Endothelial cell (in vitro differentiated cells): ENCODE measurements at regions not wholly inside any gene's neighbourhood (a gene's known extent, or its start where the extent isn't known, plus 50 kb on each side); places are given as distances from the start of the nearest gene placed in this dataset.

Experiments
- DNase-seq: peaks from one replicate; pipeline ENCODE4 v3.0.0; 2021; ENCODE audit warnings: low spot score
- H3K27ac Mint-ChIP-seq: one replicate; pipeline ENCODE4 v1.8.0; 2021; ENCODE audit warnings: mixed read lengths, inconsistent platforms; ENCODE audit not compliant: unreplicated experiment
- H3K27me3 Mint-ChIP-seq: one replicate; pipeline ENCODE4 v1.8.0; 2021; ENCODE audit warnings: mild to moderate bottlenecking, moderate library complexity, mixed read lengths, inconsistent platforms; ENCODE audit not compliant: unreplicated experiment
- H3K36me3 Mint-ChIP-seq: one replicate; pipeline ENCODE4 v1.8.0; 2021; ENCODE audit warnings: mild to moderate bottlenecking, low read depth, mixed read lengths, inconsistent platforms; ENCODE audit not compliant: unreplicated experiment
- H3K4me1 Mint-ChIP-seq: one replicate; pipeline ENCODE4 v1.8.0; 2021; ENCODE audit warnings: mild to moderate bottlenecking, mixed read lengths, inconsistent platforms; ENCODE audit not compliant: unreplicated experiment
- H3K4me3 Mint-ChIP-seq: one replicate; pipeline ENCODE4 v1.8.0; 2021; ENCODE audit warnings: mild to moderate bottlenecking, mixed read lengths, inconsistent platforms; ENCODE audit not compliant: unreplicated experiment
- H3K9me3 Mint-ChIP-seq: one replicate; pipeline ENCODE4 v1.8.0; 2021; ENCODE audit warnings: mixed read lengths, inconsistent platforms; ENCODE audit not compliant: unreplicated experiment
- TF ChIP-seq, protein P1 (sequence below): fragments of 200-600 bp; sonication (generic); IDR thresholded peaks from one replicate; pipeline ENCODE4 v1.5.0; 2021; ENCODE audit warnings: antibody characterized with exemption; ENCODE audit not compliant: unreplicated experiment

DNA sequence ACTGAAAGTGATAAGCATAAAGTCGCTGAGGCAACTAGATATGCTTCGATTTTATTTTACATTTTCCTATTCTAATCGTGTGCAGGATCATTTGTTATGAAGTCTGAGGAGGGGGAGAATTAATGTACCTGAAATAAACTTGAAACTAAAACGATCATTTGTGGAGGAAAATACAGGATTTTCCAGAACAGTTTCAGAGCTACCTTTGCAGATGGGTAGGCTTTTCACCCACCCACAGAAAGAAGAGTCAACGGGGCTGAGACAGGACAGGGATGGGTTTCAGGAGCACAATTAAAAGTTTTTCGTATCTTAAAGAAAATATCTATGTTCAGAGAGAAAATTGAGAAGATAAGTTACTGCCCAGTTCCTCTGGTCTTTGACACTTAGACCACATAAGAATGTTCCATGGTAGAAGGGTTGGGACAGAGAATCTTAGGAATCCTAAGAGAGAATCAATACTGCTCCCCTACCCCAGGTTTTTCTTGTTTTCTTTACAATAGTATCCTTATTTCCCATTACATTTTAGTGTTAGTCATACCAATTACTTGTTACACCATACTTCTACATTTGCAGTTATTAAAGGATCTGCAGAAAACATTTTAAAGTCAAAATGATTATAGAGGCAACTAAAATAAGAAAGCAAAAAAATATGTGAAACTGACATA lies 211.4 kb downstream of the DEPDC1B start:
- TF ChIP-seq, protein P1, sequence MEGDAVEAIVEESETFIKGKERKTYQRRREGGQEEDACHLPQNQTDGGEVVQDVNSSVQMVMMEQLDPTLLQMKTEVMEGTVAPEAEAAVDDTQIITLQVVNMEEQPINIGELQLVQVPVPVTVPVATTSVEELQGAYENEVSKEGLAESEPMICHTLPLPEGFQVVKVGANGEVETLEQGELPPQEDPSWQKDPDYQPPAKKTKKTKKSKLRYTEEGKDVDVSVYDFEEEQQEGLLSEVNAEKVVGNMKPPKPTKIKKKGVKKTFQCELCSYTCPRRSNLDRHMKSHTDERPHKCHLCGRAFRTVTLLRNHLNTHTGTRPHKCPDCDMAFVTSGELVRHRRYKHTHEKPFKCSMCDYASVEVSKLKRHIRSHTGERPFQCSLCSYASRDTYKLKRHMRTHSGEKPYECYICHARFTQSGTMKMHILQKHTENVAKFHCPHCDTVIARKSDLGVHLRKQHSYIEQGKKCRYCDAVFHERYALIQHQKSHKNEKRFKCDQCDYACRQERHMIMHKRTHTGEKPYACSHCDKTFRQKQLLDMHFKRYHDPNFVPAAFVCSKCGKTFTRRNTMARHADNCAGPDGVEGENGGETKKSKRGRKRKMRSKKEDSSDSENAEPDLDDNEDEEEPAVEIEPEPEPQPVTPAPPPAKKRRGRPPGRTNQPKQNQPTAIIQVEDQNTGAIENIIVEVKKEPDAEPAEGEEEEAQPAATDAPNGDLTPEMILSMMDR: no peak
- no peak for DNase-seq
- no peaks in the 10 kb centered on the region for H3K4me1 Mint-ChIP-seq
- no peaks in the 10 kb centered on the region for H3K36me3 Mint-ChIP-seq
- no peak overlapping the region for H3K4me3 Mint-ChIP-seq
- H3K27me3 Mint-ChIP-seq: peaks cover 2% of the 10 kb centered on the region
- no peak overlapping the region for H3K27ac Mint-ChIP-seq
- H3K9me3 Mint-ChIP-seq: no peaks in the 10 kb centered on the region

DNA sequence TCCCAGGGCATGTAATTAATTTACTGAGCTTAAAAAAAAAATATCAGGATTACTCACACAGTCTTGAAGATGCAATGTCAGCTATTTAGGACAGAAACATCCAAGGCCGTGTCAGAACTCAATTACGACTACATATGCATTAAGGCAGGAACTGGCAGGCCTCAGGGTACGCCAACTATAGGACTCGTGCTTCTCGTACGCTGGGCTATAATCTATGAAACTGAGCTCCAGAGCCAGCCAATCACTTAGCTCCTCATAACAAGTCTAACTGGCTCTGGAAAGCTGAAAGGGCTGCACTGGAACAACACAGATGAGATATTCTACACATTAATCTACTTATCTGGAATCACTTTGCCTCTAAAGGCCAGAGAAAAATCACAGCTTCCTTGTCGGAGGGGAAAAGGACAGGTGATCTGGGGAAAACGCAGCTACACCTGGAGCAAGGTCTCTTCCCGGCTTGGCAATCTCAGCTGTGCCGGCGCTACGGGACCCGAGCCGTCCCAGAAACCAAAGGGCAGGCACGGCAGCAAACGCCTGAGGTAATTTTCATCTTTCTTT lies 212.0 kb downstream of the DEPDC1B start:
- Mint-ChIP-seq H3K9me3 (no peaks in the 10 kb centered on the region), H3K4me1 (no peaks in the 10 kb centered on the region), H3K27me3 (peaks cover 2% of the 10 kb centered on the region), H3K4me3 (no peak overlapping the region), H3K36me3 (no peaks in the 10 kb centered on the region), H3K27ac (no peak overlapping the region)
- TF ChIP-seq, protein P1: no peak
- no peak for DNase-seq

GRCh38 chr5:60487476-60487875 lies 212.5 kb downstream of the DEPDC1B start:
- H3K27me3 Mint-ChIP-seq: peaks cover 2% of the 10 kb centered on the region
- TF ChIP-seq, protein P1: no peak
- no peaks in the 10 kb centered on the region for H3K4me1 Mint-ChIP-seq
- H3K4me3 Mint-ChIP-seq: no peak overlapping the region
- no peaks in the 10 kb centered on the region for H3K9me3 Mint-ChIP-seq
- no peak overlapping the region for H3K27ac Mint-ChIP-seq
- no peaks in the 10 kb centered on the region for H3K36me3 Mint-ChIP-seq
- no peak for DNase-seq

- Mint-ChIP-seq H3K27me3 (peaks cover 2% of the 10 kb centered on the region), H3K4me3 (no peak overlapping the region), H3K4me1 (no peaks in the 10 kb centered on the region), H3K27ac (no peak overlapping the region), H3K36me3 (no peaks in the 10 kb centered on the region), H3K9me3 (no peaks in the 10 kb centered on the region)
- TF ChIP-seq, protein P1: no peak
- no peak for DNase-seq
These were observed 214.6 kb downstream of the DEPDC1B start for GRCh38 chr5:60485361-60485760.

- DNase-seq: no peak
- Mint-ChIP-seq H3K27me3 (no peaks in the 10 kb centered on the region), H3K27ac (no peak overlapping the region), H3K4me1 (no peaks in the 10 kb centered on the region), H3K36me3 (no peaks in the 10 kb centered on the region), H3K9me3 (no peaks in the 10 kb centered on the region), H3K4me3 (no peak overlapping the region)
- TF ChIP-seq, protein P1: no peak
These were observed 216.9 kb downstream of the DEPDC1B start for GRCh38 chr5:60483050-60483449.
